ENCODE measurements at regions not wholly inside any gene's neighbourhood (a gene's known extent, or its start where the extent isn't known, plus 50 kb on each side); places are given as distances from the start of the nearest gene placed in this dataset.

DNA sequence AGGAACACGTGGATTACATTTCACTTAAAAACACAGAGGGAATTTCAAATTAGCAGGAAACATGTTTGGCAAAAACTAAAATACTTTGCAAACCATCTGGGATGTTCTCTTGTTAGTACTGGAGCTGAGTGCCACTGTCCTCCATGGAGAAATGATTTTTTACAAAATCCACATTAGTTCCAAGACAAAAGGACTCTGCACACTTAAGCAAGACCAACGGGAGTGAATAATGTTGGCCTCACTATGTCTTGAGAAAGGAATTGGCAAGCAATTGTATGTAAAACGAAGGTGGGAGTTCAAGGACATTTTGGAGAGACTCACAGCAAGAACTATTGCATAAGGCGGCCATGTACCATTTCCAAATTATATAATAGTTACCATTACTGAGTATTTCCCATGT, 547.5 kb downstream of the EBF1 start:
- DNase-seq: no peak

DNA sequence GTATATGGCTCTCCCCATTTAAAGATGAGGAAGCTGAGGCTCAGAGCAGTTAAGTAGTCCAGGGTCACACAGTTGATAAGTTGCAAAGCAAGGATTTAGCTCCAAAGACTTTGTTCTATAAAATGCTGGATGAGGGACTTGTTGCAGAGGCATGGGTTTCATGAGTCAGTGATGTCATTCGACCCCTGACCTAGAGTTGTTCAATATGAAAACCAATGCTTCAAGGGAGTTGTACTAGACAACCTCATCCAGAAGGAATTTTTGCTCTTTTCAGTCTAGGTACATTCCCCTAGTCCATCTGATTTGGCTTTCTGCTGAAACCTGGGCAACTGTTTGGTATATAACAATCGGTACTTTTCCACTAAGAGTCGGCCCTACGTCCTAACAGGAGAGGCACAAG, 550.4 kb downstream of the EBF1 start:
- DNase-seq: no peak

DNA sequence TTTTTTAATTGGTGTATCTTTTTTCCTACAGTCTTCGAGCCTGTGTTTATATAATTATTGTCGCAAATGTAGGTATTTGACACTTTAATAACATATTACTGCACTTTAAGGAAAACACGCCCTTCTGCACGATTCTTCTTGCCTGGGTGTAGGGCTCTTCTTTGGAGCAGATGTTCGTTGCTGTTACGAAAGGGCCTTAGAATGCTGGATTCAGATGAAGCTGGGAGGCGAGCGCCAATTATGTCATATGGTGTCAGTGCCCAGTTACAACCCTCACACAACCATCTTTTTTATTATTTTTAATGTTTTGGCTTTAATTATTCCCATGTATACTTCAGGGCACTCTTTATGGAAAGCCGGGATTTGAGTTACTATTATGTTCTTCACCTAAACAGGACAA, 553.0 kb downstream of the EBF1 start:
- no peak for DNase-seq

DNA sequence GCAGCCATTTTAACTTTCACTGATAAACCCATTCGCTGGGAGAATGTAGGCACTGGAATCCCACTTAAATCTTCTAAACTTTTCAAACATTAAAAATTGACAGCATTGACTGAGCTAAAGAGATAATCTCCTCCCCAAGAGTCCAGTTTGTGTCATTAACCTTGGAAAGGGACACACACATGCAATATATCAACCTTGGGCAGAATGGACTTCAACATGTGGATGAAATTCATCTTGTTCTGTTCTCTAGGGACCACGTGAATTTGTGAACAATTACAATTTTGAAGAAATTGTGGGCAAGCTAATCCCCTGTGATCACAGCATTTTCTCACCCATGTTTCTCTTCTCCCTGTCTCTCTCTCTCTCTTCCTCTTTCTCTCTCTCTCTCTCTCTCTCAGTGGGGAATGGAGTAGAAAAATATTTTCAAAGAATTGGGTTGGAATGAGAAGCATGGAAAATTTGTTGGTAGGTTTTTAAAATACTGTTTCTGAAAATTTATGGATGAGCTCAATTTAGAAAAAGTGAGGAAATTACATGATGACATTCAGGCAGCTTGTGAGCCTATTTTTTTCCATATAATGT, 553.7 kb downstream of the EBF1 start:
- DNase-seq: no peak

DNA sequence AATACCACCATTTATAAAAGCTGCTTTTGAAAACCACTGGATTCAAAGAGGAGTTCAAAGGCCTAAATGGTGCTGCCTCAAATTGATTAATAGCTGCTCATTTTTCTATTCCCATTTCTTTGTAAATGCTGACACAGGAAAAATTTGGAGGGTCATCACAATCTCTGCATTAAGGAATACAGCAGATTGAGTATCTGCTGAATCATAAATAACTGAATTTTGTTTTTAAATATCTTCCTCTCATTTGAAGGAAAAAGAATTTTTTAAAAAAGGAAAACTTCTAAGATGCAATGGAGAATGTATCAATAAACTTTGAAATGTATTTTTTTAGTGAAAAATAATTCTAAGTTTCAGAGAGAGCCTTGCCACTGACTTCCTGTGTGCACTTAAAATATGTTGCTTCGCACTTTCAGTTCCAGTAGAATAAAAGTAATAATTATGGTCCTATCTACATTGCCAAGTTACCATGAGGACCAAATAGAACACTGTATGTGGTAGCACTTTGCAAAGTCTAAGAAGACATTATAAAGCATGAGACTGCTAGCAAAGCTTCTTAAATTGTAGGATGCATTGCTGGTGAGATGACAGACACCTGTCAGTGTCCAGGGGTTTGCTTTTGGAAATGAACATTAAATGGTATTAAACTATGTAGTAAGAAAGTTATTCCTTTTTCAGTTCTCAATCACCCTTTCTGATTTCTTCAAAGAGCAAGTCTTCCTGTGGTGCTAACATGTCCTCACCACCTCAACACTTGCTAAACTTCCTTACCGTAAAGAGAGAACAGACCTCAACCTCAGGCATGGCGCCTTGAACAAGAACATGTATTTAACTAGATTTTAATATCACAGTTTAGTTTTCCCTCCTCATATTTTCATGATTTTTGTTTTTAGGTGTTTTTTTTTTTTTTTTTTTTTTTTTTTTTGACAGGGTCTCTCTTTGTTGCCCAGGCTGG, 555.1 kb downstream of the EBF1 start:
- no peak for DNase-seq

DNA sequence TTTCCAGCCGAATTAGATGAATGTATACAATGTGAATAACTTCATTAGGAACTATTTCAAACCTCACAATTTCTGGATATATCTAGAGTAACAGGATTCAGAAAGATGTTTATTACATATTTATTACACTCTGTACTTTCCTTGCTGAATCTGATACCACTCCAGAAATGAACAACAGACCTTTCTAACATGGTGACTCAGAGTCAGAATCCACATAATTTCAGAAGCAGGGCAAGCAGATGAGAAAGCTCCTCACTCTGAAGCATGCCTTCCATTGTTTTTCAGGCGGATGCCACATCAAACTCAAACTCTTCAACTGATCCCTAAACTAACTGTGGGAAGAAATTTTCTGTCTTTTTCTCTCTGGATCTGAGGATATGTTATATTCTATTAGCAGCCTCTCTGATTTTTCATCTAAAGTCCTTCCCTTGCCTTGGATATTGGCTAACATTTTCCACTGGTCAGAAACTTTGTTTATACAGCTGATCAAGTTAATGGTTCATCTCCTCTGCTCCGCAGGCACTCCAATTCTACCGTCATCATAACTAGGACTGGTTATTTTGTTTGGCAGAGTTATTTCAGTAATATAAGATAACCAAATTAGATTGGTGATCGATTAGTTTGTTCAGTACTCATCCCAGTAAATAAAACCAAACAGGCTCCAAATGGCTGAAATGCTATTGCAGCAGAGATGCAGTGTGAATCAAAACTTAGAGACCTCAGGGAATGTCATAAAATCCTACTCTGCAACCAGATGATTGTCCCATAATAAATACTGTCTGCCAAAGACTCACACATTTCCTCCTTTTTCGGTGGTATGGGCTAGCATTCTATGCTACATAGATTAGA, 556.0 kb downstream of the EBF1 start:
- DNase-seq: no peak

DNA sequence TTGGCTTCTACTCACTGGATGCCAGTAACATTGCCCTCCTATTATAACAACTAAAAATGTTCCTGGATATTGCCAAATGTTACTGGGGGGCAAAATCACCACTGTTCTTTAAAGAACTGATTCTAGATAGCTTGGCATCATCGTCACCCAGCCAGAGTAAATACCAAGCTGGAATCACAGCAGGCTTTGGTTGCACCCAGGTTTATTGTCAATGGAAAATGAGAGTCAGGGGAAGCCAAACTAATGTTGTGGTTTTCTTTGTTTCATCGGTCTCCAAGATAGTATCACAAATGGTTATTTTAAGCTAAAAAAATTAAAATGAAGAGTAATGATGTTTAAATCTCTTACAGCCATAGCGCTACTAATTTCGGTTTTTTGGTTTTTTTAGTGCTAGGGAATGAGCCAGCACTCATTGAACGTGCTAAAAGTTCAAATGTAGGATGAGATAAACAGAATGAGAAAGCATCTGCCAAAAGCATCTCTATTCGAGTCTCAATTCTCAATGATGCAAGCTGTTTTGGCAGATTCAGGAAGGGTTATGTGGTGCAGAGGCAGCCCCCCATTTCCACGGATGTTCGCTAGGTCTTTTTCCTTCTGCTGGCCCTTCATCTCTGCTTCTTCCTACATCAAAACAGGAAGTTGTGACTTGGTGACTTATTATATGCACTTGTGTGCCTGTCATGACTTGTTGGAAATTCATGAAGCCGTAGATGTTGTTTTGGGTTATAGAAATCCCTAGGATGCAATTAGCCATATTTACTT, 558.0 kb downstream of the EBF1 start:
- no peak for DNase-seq

DNA sequence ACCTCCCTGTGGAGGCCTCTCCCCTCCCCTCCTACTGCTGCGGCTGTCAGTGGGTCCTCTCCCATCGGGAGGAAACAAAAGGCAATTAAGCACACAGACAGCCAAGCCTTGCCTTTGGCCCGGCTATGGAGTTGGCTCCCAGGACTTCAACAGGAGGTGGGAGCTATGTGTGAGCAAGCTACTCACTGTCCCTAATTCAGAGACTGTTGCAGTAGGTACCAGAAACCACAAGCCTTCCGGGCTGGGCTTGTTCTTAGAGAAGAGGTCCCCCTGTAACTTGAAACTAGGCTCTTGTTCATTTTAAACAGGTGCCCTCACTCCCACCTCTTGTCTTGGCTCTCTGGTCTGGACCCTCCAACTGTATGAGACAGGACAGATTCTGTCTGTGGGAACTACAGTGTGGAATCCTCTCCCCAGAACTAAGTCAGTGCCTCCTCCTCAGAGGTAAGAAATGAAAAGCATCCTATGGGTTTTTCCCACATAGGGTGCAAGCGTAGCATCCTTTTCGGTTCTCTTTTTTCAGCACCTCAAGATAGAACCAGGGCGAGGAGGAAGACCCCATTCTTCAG, 561.1 kb downstream of the EBF1 start:
- no peak for DNase-seq

DNA sequence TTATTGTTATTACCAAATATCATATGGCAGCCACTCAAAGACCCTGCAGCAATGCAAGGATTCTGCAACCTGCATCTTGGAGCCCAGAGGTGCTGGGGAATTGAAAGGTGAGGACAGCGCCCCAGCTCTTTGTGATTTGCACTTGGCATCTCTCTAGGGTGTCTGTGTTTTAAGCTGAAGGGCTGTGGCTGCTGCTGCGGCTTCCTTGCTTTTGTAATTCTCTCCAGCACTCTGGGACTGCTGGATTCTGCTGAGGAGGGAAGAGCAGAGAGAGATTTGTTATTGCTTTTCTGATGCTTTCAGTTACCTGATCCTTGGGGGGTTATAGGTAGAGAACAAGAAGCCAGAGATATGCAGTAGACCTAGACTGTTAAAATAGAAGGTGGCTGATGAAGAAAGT, 562.4 kb downstream of the EBF1 start:
- DNase-seq: no peak

DNA sequence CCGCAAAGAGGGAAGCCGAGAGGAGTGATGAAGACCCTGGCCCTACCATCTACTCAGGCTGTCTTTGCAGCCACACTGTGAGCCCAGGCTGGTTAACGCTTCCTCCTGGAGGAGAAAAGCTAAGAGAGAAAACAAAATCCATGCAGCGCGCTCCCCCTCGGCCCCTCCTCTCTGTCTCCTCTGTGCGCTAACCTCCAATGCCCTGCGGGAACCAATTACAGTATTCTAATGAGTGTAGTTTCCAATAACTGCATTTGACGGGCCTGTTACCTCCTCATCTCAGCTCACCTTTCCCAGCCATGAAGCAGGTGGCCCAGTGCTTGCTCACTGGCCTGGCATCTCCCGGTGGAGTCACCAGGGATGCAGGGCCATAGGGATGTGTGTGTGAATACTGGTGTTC, 565.5 kb downstream of the EBF1 start:
- DNase-seq: no peak

DNA sequence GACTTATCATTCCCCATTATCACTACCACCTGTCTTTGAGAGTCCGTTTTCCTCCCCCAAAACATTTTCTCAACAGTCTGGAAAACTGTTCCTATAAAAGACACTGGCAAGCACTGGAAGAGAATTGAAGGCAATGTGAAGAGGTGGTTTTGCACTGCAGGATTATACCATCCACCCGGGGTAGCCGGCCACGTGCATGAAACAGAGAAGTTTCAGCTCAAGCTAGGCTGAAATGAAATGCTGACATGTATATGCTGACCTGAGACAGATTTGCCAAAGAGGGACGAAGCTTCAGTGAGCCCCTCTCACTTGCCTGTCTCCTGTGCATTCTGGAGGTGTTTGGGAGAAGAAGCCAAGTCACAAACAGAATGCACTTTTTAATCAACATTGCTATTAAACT, 567.0 kb downstream of the EBF1 start:
- DNase-seq: no peak

DNA sequence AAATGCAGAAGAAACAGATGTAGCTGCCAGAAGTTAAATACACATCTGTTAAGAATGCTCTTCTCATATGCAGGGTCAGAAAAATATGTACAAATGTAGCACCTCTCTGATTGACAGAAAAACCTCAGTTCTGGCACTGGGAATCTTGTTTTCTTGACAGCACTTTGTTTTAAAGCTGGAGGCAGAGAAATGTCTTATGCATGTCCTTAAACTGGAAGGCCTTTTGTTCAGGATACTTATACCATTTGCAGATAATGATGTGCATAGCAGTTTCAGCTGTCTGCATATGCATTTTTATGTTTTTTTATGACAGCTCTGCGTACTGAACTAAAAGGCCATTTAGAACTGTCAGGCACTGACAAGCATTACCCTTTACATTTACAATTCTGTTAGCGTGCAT, 567.9 kb downstream of the EBF1 start:
- DNase-seq: no peak

DNA sequence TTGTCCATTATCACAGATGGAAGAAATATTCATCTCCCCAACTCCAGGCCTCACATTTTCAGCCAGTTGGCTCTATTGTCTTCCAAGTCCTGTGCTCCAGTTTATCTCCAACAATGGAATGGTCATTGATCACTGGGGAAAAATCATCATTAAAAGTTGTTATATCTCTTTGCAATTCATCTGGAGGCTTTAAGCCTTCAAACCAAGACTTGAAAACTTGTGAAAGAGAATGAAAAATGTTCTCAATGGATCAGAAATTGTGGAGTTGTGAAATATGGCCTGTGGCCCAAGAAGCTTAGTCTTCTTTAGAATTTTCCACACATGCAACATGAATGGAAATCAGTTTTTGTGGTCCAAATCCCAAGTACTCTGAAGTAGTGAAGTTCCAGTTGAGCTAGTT, 569.6 kb downstream of the EBF1 start:
- no peak for DNase-seq

DNA sequence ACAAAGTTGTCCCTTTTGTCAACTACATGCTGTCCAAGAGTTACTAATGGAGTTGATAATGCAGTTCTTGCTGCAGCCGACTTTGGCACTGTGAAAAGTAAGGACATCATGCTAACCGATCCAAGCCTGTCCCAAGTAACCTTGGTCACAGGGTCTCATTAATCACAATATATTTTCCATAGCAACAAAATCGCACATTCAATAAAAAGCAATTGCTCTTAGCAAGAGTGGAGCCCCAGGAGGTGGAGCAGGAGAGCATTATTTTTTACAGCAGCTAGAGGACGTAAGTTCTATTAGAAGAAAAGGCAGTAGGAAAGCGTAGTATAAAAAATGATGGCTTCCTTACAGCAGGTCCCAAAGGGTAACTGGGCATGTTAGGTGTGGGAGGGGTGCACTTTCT, 570.3 kb downstream of the EBF1 start:
- DNase-seq: no peak

DNA sequence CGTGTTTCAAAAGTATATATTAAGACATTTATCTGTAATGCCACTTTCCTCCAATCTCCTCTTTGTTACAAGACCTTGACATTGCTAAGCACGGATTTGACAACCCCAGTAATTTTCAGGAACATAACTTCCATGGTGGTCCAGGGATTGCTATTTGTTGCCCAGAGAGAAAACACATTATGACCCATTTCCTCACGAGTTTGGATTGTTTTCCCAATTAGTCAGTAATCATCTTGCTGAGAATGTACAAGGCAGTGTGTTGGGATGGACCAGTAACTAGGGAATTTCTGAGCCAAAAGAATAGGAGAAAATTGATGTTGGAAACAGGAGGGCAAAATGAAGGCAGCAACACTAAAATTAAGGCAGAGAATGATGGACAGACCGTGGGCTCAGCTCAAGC, 574.1 kb downstream of the EBF1 start:
- no peak for DNase-seq

DNA sequence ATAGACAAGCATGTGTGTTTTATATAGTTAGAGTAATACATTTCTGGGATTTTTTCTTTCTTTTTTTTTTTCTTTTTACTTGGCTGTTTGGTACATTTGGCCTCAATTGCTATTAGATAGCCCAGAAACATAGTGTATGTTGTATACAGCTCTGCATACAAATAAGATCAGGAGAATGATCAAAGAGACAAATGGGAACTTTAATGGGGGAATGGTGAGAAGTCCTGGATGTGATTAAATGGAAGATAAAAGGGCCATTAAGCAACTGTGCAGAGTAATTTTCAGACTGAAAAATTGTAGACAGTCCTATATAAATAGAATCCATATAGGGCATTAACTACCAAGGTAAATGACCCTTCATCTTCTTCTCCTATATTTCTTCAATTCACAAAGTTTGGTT, 575.6 kb downstream of the EBF1 start:
- no peak for DNase-seq

DNA sequence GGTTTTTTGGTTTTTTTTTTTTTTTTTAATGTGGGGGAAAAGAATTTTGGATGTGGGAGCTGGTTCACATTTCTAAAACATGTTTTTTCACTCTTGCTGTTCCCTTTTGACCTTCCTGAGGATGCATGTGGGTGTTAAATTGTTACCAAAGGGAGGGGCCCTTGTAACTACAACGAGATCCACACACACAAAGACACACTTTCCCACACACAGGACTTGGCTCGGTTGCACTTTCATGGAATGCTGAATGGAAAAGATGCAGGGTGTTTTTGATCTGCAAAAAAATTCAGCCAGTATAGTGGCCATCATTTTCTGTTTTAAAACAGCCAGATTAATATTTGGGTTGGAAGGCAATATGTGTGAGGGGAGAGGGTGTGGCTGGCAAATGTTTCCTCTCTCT, 576.9 kb downstream of the EBF1 start:
- no peak for DNase-seq

DNA sequence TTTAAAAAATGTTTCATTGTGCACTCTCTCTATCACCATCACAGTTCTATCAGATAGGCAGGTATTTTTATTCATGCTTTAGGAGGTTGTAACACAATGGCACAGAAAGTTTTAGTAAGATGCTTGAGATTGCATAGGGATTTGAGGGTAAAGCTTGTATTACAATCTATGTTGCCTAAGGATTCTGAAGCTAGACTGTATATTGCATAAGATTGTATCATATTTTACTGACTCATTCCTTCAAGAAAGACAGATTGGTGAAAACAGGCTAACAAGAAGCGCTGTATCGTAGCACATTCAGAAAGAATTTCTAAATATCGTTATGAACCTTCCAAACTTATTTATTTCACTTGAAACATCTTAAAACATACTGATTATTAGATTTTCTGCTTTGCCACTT, 577.7 kb downstream of the EBF1 start:
- no peak for DNase-seq

DNA sequence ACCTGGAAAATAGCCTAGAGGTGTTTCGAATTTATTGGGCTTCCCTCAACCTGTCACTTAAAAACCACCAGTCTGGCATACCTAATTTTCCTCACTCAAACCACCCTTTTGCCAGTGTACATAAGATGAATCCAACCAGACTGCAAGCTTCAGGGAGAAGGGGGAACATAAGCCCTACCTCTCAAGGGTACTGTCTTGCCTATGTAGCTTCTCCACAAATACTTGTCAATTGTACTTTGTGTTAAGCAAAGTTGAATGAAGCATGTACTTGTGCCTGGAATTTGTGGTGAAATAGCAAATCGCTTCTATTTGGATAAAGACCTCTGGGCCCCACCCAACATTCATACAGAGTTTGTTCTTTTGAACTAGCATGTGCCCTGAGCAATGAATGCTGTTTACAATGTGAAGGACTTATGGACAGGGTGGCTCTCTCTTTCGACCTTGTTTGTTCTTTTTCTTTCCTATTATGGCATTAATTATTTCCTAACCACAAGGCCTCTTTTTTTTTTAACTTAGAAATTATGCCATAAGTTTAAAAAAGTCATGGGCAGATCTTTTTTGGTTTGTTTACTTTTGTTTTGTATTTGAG, 580.2 kb downstream of the EBF1 start:
- no peak for DNase-seq

DNA sequence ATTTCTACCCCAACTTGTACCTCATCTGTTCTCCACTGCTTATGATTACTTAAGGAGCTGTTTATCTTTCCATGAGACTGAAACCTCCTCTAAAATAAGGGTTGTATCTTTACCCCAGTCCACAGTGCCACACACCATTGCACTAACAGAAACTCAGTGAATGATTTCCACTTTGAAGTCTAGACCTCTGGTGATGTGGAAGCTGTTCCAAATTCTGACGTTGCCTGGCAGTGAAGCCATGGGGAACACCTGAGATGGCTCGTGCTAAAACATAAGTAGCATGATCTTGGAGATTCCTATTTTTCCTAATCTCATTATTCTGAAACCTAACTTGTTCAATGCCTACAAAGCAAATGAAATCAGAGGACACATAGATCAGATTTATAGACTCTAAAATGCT, 583.2 kb downstream of the EBF1 start:
- DNase-seq: no peak

DNA sequence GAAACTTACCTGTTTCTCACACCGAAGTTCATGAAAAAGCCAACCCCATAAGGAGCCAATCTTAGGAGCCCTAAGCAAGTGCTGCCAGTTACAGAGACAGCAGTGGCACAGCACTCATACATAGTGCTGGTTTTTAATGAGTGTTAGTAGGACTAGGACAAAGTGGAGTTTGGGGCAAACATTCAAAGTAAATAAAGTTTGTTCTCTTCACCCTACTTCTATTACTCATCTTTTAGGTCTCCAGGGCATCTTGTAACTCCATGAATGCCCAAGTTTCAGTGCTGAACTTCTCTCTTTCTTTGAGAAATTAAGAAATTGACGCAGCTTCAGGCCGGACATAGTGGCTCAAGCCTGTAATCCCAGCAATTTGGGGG, 584.7 kb downstream of the EBF1 start:
- no peak for DNase-seq

DNA sequence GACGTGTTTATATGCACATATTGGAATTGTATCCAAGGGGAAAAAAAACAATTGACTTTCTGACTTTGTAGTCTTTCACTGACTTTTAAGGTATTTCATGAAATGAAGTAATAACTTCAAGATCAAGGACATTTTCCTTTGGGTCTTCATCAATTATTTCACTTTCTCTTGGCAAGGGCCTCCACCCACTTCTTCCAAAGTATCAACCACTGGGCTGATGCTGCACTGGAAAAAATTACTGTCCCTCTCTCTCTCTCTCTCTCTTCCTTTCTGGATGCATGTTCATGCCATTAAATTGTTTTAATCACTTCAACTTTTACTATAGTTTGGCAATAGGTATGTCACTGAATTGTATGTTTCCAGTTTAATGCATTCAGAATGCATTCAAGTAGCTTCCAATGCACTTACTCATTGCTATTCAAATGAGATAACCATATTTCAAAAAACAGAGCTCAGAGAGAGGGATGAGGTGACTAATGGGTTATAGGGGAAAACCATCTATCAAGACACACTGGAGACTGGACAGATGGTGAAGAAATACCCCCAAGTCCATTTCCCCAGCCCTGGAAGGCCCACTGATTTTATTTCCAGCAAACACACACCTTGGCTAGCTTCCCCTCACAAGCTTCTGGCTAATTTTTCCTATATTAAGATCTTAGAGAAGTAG, 585.3 kb downstream of the EBF1 start:
- no peak for DNase-seq
